ENCODE measurements at regions not wholly inside any gene's neighbourhood (a gene's known extent, or its start where the extent isn't known, plus 50 kb on each side); places are given as distances from the start of the nearest gene placed in this dataset.
"Not testable (repeated sequence)": the region's sequence is repeated elsewhere in the genome, so short reads cannot be mapped to it uniquely, and the experiment has no call there.

GRCh38 chr1:55865778-55866177 is 650.6 kb upstream of the USP24 start:
- TF ChIP-seq CTCF, EP300, POLR2A (IDR thresholded peaks at IDR 0.05): not testable (repeated sequence)

Data from ovary (tissue), 3 donors.